ENCODE measurements at regions not wholly inside any gene's neighbourhood (a gene's known extent, or its start where the extent isn't known, plus 50 kb on each side); places are given as distances from the start of the nearest gene placed in this dataset.

DNA sequence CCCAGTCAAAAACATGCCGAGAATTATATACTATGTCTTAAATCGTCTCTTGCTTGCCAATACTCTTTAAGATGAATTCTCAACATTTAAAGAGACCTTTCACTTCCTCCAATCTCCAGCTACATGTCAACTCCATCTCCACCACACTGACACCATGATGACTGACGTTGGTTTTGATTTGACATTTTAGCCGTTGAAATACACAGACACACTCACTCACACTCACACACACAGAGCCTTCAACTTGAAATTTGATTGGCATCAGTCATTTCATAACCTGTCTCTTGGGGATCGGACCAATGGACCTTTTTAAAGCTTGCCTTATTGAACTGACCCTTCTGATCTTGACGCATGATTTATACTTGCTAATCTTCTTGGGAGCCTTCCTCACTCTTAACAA, 230.8 kb upstream of the PIK3C3 start:
- Histone ChIP-seq H3K4me1 (ENCODE audit: low read depth) (peaks cover 27% of the 10 kb centered on the region), H3K36me3 (no peaks in the 10 kb centered on the region), H3K9me3 (ENCODE audit: low read depth) (no peaks in the 10 kb centered on the region), H3K27me3 (no peaks in the 10 kb centered on the region), H3K4me3 (no peak overlapping the region), H3K27ac (no peak overlapping the region)
- TF ChIP-seq, protein P1, sequence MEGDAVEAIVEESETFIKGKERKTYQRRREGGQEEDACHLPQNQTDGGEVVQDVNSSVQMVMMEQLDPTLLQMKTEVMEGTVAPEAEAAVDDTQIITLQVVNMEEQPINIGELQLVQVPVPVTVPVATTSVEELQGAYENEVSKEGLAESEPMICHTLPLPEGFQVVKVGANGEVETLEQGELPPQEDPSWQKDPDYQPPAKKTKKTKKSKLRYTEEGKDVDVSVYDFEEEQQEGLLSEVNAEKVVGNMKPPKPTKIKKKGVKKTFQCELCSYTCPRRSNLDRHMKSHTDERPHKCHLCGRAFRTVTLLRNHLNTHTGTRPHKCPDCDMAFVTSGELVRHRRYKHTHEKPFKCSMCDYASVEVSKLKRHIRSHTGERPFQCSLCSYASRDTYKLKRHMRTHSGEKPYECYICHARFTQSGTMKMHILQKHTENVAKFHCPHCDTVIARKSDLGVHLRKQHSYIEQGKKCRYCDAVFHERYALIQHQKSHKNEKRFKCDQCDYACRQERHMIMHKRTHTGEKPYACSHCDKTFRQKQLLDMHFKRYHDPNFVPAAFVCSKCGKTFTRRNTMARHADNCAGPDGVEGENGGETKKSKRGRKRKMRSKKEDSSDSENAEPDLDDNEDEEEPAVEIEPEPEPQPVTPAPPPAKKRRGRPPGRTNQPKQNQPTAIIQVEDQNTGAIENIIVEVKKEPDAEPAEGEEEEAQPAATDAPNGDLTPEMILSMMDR (IDR thresholded peaks at IDR 0.05; ENCODE audit: low read depth, low read length), result no peak
- no peak for DNase-seq (ENCODE audit: low read depth in 1 of 2, low spot score in 1 of 2)

GRCh38 chr18:41721103-41721790, 233.8 kb upstream of the PIK3C3 start:
- TF ChIP-seq, protein P1 (IDR thresholded peaks at IDR 0.05; ENCODE audit: low read depth, low read length), result no peak
- peaks cover 38% of the 10 kb centered on the region for H3K4me1 ChIP-seq (ENCODE audit: low read depth)
- no peaks in the 10 kb centered on the region for H3K27me3 ChIP-seq
- no peak overlapping the region for H3K4me3 ChIP-seq
- H3K36me3 ChIP-seq, result no peaks in the 10 kb centered on the region
- peak in 1 of 2 donors; percentile 59 for DNase-seq (ENCODE audit: low read depth in 1 of 2, low spot score in 1 of 2)
- peak overlapping the region; percentile 84 for H3K27ac ChIP-seq
- H3K9me3 ChIP-seq (ENCODE audit: low read depth), result no peaks in the 10 kb centered on the region

GRCh38 chr18:41720226-41720625, 234.8 kb upstream of the PIK3C3 start:
- H3K27ac ChIP-seq, result peak overlapping the region; percentile 84
- no peaks in the 10 kb centered on the region for H3K27me3 ChIP-seq
- no peaks in the 10 kb centered on the region for H3K36me3 ChIP-seq
- no peak overlapping the region for H3K4me3 ChIP-seq
- DNase-seq (ENCODE audit: low read depth in 1 of 2, low spot score in 1 of 2), result peak in 1 of 2 donors; percentile 69
- H3K4me1 ChIP-seq (ENCODE audit: low read depth), result peaks cover 47% of the 10 kb centered on the region
- H3K9me3 ChIP-seq (ENCODE audit: low read depth), result no peaks in the 10 kb centered on the region
- TF ChIP-seq, protein P1 (IDR thresholded peaks at IDR 0.05; ENCODE audit: low read depth, low read length), result no peak

GRCh38 chr18:41719808-41720207, 235.2 kb upstream of the PIK3C3 start:
- TF ChIP-seq, protein P1 (IDR thresholded peaks at IDR 0.05; ENCODE audit: low read depth, low read length), result no peak
- Histone ChIP-seq H3K36me3 (no peaks in the 10 kb centered on the region), H3K4me3 (no peak overlapping the region), H3K9me3 (ENCODE audit: low read depth) (no peaks in the 10 kb centered on the region), H3K27ac (peak overlapping the region; percentile 84), H3K27me3 (no peaks in the 10 kb centered on the region), H3K4me1 (ENCODE audit: low read depth) (peaks cover 51% of the 10 kb centered on the region)
- peak in 1 of 2 donors; percentile 74 for DNase-seq (ENCODE audit: low read depth in 1 of 2, low spot score in 1 of 2)

DNA sequence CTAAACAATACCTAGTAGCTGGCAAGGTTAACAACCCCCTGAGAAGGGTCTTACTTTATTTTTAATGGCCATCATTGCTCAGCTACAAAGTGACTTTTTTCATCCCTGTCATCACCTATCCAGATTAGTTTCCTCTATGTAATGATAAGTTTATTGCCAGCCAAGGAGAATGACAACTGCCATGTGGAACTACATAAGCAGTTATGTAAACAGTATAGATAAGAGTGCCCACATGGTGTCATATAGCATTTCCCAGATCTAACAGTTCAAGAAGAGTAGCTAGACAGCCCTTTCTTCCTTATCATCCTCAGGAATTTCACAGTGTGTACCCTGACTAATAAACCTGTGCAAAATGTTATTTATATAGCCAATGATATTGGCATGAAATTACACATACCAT, 240.2 kb upstream of the PIK3C3 start:
- Histone ChIP-seq H3K4me1 (ENCODE audit: low read depth) (peaks cover 34% of the 10 kb centered on the region), H3K27me3 (no peaks in the 10 kb centered on the region), H3K36me3 (no peaks in the 10 kb centered on the region), H3K4me3 (no peak overlapping the region), H3K9me3 (ENCODE audit: low read depth) (no peaks in the 10 kb centered on the region), H3K27ac (no peak overlapping the region)
- DNase-seq (ENCODE audit: low read depth in 1 of 2, low spot score in 1 of 2), result peak in 1 of 2 donors; percentile 47
- TF ChIP-seq, protein P1 (IDR thresholded peaks at IDR 0.05; ENCODE audit: low read depth, low read length), result no peak

Data from cardiac muscle cell (in vitro differentiated cells and primary cell).